NCI-H446 treated with DMSO at 0.1 percent for 48 hours (cell line): ENCODE measurements at regions not wholly inside any gene's neighbourhood (a gene's known extent, or its start where the extent isn't known, plus 50 kb on each side); places are given as distances from the start of the nearest gene placed in this dataset.

Experiments
- DNase-seq: peaks from one replicate; lab custom pipeline; 2025; lab: John Stamatoyannopoulos, UW

DNA sequence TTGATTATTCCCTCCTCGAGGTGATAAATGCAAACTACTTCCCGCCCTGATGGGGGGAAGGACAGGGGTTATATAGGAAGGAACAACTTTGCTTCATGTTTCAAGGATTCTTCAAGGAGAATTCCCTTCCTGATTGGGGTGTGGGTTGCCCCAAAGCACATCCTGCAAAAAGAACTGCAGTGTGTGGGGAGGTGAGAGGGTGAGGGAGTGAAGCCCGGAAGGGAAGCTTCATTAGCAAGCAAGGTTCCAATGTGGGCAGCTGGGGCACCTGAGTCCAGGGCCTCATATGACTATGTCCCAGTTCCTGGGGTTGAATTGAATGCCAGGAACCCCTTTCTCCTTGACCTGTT, 326.0 kb downstream of the MN1 start:
- DNase-seq: no peak

DNA sequence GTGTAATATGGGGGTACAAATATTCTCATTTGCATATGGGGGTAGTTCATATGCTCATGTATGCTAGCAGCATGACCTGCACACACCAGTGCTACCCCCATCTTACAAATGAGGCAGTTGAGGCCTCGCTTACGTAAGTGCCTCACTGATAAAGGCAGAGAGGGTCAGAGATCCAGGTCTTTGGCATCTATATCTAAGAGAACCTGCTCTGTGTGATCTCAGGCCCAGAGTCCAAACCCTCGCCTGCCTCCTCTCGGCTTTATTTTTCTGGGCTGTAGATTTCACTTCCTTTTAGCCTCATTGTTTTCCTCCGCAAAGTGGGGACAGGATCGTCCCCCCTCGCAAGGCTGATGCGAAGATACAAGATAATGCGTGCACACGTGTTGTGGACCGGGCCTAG, 325.2 kb downstream of the MN1 start:
- DNase-seq: no peak

DNA sequence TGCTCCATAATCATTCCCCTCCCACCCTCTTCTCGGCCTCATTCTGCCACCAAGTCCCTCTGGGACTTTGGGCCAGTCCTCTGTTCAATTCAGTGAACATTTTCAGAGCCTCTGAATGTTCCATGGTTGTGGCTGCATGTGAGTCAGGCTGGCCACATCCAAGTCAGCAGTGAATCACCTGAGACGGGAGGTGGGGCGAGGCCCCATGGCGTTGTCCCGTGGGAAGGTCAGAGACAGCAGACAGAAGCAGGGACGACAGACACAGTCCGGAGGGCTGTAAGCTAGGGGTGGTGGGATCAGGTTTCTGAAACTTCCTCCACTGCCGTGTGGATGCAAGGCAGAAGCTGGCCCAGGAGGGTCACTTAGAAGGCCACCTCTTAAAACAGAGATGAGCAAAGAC, 324.8 kb downstream of the MN1 start:
- DNase-seq: no peak

DNA sequence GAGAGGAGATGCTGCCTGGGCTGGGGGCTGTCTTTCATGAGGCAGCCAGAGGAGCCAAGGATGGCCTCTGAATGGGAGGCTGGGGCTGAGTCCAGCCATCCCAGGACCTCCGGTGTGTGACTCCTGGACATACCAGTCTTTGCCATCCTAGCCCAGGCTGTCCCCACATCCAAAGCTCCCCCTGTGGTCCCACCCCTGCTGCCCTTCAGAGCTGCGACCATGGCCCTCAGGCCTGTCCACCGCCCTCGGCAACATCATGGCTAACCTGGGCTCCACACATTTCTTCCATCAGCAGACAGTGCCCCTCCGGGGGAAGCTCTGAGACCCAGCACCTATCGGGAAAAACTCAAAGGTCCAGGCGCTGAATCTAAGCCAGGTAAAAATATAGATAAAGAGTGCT, 324.4 kb downstream of the MN1 start:
- DNase-seq: no peak

DNA sequence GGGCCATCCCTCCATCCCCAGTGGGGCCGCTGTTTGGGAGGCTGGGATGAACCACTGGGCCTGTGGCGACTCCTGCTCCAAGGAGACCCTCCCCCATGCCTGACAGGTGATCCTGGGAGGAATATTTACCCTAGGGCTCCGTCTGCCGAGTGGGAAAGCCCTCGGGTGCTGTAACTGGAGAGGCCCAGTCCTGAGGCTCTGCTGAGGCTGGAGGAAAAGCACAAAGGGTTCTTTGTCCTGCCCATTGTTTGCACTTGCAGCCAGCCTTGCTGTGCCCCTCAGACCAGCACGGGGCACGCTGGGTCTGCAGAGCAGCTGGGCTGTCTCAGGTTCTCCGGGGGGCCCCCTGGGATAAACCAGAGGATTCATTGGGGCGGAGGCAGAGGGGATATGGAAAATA, 321.1 kb downstream of the MN1 start:
- DNase-seq: no peak

DNA sequence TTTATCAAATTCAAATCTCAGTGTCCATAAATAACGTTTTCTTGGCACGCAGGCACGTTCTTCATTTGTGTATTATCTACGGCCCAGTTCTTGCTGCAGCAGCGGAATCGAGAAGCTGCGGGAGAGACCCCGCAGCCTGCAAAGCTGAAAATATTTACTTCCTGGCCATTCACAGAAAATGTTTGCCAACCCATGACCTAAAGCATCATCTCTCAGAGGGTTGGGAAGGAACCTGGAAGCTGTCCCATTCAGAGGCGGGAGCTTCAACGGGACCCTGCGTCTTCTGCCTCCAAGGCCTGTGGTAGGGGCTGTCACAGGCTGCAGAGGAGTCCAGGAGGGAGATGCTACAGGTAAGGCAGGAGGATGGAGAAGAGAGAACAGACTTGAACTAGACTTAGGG, 319.2 kb downstream of the MN1 start:
- DNase-seq: no peak

DNA sequence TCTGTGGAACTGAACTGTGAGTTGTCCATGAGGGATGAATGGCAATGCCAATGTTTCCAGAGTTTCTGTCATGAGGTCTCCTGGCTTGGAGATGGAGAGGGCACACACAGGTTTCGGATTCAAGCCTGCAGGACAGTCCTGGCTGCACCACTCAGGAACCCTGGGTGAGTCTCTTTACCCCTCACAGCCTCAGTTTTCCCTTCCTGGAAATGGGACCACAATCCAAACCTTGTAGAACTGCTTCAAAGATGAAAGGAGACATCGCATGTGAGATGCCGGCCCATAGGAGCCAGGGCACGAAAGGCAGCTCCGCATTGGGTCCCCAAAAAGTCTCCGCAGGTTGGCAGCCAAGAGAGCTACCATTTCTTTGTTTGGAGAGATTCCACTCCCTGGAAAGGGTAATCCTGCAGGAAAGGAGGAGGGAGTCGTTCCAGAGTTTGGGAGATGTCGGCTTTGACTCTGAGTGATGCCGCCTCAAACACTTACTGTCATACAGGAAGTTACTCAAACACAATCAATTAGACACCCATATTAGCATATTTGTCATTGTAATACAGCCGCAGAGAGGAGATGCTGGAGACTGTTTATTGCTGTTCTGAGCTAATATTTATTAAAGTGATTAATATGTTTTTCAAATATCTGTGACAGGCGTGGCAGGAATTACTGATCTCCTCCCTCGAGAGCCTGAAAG, 318.3 kb downstream of the MN1 start:
- no peak for DNase-seq

DNA sequence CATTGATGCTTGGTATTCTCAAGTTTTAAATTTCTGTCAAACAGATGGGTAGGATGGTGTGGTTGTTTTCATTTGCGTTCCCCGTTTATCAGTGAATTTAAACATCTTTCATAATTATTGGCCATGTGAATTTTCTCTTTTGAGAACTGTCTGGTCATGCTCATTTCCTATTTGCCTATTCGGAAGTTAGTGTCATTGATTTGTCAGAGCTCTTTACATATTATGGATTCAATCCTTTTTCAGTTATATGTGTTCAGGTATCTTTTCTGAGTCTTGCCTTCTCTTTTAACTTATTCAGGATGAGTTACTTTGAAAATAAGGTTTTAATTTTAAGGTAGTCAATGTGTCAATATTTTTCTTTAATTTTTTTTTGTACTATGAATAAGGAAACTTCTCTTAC, 315.7 kb downstream of the MN1 start:
- no peak for DNase-seq

DNA sequence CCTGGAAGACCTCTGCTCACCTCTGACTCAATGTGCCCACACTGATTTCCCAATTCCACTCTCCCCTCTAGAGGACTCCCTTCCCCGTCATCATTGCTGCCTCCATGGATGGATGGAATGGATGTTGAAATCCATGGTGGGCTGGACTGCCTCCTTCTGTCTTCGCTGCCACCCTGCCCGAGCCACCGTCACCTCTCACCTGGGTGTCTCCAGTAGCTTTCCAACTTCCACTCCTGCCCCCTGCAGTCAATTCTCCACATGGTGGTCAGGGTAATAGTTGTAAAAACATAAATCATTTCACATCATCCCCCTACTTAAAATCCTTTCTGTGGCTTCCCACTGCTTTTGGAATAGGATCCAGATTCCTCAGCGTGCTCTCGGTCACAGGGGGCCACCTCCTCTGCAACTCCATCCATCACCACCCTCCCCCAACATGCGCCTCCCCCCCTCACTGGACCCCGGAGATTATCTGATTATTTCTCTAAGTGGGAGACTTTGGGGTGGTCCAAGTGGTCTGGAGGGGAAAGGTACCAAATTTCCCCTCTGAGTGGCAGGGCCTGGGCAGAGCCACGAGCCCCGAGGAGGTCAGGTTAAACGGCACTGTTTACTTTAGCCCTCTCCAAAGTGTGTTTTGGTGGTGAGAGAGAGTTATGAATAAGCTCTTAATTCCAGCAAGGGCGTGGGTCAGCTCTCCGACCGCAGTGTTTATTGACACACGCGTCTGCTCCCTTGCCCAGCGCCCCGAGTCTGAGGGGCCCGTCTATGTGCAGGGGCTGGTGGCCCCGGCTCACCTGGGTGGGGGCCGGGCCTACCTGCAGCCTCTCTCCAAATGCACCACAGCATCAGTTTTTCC, 313.7 kb downstream of the MN1 start:
- no peak for DNase-seq

DNA sequence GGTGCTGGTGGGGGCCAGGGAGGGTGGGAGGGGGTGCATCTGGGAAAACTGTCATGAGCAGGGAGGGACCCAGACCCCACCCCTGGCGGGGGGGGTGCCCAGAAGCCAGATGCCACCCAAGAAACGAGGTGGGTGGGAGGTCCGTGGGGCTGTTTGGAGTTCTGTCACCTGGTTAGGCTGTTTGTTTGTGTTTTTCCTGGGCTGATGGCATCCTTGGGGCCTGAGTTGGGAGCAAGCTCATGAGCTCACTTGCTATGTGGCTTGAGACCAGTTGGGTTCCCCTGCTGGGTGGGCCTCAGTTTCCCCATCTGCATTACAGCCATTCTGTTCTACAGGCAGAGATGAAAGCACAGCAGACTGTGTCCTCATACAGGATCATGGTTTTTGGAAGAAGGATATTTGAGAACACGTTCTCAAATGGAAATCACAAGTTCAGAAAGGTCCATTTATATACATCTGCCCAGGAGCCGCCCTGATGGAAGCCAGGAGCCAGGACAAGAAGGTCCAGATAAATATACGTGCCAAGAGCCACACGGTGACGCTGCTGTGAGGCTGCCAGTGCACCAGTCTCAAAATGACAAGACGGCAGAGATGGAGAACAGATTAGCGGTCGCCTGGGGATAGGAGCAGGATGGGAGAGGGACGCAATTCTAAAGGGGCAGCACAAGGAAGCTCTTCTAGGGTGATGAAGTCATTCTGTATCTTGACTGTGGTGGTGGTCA, 312.9 kb downstream of the MN1 start:
- no peak for DNase-seq

DNA sequence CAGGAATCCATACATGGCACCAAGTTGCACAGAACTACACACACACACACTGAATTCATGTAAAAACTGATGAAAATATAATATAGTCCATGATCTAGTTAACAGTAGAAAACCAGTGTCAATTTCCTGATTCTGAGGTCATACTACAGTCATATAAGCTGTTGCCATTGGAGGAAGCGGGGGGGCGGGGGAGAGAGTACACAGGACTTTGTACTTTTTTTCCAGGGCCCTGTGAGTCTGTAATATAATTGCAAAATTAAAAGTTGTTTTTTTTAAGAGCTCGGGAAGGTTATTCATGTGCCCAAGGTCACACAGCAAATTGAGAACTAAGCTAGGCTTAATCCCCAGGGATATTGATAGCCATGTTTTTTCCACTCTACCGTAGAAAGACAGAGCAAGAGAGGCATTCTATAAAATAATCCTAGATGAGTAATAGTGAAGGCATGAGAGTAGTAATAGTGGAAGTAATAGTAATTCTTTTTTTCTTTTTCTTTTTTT, 312.3 kb downstream of the MN1 start:
- no peak for DNase-seq

DNA sequence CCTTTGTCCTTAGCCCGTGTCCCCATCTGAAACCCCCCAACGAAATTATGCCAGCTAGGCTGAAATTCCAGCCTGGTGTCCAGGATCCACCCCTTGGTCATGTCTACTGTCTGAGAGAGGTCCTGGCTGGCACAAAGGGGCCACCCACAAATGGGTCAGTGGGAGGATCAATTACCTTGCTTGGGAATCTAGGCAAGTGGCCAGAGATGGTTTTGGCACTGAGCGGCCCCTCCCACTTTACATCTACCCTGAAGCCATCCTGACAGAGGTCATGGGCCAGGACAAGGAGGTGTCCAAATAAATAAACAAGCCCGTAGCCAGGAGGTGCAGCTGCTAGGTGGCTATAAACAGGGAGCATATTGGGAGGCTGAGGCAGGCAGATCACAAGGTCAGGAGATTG, 311.5 kb downstream of the MN1 start:
- no peak for DNase-seq

DNA sequence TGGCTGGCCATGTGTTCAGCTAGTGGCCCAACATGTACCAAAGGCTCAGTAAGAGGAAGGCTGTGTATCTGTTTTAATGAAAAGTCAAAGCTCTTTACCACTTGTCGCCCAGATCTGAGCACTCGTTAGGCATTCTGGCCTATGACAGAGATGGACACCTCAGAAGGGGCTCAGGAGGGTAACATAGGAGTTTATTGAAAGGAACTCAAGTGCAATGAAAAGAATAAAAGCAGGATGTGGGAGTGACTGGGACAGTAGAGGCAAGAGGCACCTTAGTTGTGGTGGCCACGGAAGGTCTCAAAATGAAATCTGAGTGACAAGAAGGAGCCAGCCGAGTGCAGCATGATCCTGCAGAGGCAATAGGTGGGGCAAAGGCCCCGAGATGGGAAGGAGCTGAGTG, 309.7 kb downstream of the MN1 start:
- DNase-seq: no peak

DNA sequence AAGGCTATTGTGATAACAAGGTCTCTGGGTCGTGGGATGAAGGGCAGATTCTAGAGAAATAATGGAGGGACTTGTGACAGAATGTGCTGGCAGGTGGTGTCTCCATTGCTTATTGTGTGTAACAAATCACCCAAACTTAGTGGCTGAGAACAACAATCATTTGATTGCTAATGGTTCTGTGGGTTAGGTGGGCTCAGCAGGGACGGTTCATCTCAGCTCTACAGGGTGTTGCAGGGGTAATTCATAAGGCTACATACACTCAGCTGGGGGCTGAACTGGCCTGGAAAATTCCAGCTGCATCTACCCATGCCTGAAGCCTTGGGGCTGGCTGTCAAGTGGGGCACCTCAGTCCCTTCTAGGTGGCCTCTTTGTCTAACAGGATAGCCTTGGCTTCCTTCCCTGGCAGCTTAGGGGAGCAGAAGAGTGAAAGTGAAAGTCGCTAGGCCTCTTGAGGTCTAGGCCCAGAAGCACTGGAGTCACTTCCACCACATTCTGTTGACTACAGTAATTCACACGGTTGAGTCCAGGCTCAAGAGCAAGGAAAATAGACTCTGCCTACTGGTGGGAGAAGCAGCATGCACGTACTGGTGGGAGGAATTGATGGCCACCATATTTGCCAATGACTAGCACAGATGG, 308.9 kb downstream of the MN1 start:
- DNase-seq: no peak

DNA sequence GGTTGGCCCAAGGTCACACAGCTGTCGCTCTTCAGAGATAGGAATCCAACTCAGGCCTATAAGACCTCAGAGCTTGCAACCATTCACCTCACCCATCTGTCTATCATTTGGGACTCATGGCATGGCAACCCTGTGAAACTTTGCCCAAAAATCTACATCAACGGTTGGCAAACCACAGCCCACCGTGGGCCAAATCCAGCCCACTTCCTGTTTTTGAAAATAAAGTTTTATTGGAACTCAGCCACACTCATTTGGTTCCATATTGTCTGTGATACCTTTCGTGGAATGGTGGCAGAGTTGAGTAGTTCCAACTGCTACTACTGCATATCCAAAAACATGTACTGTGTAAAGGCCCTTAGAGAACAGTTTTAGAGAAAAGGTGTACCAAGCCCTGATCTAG, 307.8 kb downstream of the MN1 start:
- DNase-seq: no peak

DNA sequence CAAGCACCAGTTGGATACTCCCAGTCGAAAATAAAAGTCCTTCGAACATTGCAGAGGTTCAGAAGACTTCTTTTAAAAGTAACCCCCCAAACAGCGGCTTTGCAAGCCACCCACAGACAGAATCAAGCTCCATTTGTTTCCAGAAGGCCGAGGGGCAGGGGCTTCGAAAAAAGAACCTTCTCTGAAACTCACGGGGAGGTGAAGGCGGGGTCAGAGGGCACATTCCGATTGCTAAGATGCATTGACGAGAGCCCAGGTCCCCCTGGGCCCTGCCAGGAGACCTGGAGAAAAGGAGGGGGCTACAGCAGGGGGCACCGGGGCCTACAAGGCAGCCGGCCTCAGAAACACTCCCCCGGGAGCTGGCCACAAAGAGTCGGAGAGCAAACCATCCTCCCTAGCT, 306.8 kb downstream of the MN1 start:
- no peak for DNase-seq

DNA sequence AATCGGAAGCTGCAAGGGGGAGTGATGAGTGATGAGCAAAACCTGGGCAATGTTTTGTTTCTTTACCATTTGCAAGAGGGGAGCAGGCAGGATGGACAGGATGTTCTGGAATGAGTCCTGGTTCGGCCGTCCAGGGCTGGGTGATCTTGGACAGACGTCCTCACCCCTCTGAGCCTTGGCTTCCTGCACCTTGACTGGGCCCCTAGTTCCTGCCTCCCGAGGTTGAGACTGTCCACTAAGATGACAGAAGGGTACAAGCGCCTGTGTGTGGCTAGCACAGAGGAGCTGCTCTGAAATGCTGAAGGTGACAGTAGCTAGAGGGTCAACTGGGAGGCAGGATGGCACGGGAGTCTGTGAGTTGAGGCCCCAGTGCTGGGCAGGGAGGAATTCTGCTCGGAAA, 306.2 kb downstream of the MN1 start:
- no peak for DNase-seq

DNA sequence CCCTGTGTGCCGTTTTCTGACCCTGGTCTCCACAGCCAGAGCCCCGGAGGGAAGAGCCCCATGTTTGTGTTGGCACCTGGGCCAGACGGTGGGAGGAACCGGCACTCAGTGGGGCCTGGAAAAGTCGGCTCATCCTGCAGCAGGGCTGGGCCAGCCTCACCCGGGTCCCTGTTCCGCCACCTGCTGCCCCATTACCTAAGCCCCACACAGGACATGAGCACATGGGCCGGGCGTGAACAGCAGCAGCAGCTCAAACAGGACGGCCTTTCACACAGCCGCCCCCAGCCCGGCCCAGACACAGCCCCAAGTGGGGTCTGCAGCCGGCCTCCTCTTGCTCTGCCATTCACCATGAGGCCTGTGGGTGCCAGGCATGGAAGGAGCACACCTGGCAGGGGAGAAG, 302.4 kb downstream of the MN1 start:
- DNase-seq: no peak

DNA sequence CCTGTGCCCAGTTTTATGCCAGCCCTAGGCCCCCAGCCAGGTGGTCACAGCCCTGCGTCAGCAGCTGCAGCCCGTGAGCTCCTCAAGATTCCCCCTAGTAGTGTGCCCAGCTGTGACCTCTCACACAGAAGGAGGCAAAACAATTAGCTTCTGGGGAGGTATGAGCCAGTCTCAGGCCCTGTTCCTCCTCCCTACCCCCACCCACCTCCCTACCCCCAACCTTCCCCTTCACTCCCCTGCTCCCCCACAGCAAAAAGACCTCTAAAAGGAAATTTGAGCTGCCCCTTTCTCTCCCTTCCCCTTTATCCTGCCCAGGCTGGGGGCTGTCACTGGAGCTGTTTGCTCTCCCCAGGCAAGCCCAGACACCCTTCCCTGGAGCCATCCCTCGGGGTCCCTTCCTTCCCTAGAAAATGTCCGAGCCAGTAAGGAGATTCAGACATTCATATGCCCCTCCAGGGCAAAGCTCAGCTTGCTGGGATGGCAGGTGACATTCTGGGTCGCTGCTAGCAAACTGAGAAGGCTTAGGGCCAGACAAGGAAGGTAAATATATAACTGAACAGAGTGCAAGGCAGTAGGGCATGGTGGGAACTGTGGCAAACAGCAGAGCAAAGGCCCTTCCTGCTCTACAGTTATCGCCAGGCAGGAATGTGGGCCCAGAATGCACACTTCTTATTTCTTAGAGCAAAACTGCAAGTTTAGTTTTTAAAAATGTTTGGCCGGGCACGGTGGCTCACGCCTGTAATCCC, 300.2 kb downstream of the MN1 start:
- no peak for DNase-seq

DNA sequence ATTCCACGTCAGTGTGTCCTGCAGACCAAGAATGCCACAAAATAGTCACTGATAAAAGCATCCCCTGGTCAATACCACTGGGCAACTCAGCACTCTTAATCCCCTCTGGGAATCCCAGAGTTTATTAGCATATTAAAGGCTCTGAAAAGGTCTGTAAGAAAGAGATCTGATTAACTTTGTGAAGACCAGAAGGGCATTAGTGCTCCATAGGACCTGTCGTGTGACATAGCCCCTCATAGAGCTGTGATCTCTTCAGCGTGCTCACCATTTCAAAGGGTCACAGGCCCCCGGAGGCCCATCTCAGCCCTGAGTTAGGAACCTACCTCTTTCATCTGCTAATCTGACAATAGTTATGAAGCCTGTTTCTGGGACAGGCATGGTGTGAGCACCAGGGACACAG, 299.2 kb downstream of the MN1 start:
- DNase-seq: no peak

DNA sequence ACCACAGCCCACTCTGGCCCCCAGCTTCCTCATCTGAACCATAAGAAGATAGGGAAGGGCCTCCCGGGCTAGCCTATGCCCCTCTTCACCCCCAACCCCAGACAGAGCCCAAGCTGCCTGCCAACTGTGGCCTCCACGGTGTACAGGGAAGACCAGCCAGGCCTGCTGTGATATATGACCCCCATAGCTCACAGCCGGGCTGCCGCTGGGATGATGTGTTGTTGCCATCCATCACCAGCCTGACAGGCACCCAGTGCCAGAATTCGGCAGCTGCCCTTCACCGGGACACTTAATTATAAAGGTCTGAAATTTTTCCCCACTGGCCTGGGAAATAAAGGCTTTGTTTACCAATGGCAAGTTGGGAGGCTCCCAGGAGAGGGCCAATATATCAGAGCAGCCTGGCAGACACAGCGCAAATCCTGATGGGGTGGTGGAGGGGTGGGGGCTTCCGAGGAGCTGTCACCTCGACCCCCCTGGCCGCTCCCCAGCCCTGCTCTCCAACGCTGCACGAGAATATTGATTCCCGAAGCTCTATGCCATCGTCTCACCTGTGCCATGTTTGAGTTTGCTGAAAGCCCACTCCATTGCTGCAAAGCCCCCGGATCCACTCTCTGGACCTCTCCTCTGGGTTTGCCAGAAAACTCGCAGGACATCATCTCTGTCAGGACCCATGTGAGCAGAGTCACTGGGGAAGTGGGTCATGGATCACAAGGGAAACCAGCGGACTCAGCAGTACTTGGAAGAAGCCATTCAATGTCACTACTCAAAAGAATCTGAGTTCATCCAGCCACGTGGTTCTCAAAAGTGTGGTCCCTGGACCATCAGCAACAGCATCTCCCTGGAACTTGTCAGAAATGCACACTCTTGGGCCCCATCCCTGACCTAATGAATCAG, 296.9 kb downstream of the MN1 start:
- DNase-seq: peak; percentile 75
